BJ (cell line): ENCODE measurements at regions not wholly inside any gene's neighbourhood (a gene's known extent, or its start where the extent isn't known, plus 50 kb on each side); places are given as distances from the start of the nearest gene placed in this dataset.

Experiments used
- CTCF ChIA-PET: fragments of 350-600 bp; formaldehyde crosslinking; extraction: SDS; loops from one replicate; lab custom pipeline; 2021; ENCODE audit warnings: antibody characterized with exemption, inconsistent platforms; lab: Yijun Ruan, JAX
- POLR2A ChIA-PET: fragments of 300-600 bp; sonication (Branson Sonifier 250); formaldehyde crosslinking; extraction: SDS; loops from one replicate; lab custom pipeline; 2021; ENCODE audit warnings: antibody characterized with exemption; lab: Charles Lee
- DNase-seq: peaks from one replicate; pipeline ENCODE4 v3.0.0-alpha.2; 2011; ENCODE audit warnings: low read depth
- H3K27me3 ChIP-seq: 2 replicates; pipeline ENCODE4 v1.6.0; 2011; ENCODE audit warnings: low read length; ENCODE audit not compliant: control insufficient read depth, insufficient read depth
- H3K36me3 ChIP-seq: 2 replicates; pipeline ENCODE4 v1.5.1; 2011; ENCODE audit warnings: low read length; ENCODE audit not compliant: control insufficient read depth, insufficient read depth
- H3K4me3 ChIP-seq: 2 replicates; pipeline ENCODE4 v1.5.1; 2011; ENCODE audit warnings: low read depth, mild to moderate bottlenecking, control low read depth, low read length
- TF ChIP-seq, protein P1 (sequence below): IDR thresholded peaks from 2 replicates; pipeline ENCODE4 v1.5.1; 2011; ENCODE audit warnings: low read depth, mild to moderate bottlenecking, control low read depth, inconsistent platforms, low read length, moderate library complexity; ENCODE audit not compliant: insufficient read depth

DNA sequence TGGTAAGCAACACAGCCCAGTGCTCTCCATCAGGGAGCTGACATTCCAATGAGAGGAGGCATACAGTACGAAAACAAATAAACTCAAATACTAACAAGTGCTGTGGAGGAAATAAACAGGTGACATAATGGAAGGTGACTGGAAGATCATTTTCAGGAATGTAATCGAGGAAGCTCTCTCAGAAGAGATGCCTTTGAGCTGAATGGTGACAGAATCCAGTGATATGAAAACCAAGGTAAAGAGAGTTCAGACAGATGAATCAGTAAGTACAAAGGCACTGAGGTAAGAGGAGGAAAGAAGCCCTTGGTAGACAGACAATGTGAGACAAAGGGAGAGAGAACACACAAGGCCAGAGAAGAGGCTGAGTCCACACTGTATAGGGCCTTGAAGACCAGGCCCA lies 252.1 kb downstream of the LRATD1 start:
- H3K36me3 ChIP-seq: no peaks in the 10 kb centered on the region
- no peak for DNase-seq
- no peak overlapping the region for H3K4me3 ChIP-seq
- H3K27me3 ChIP-seq: no peaks in the 10 kb centered on the region
- ChIA-PET POLR2A (no interaction called here), CTCF (interaction anchor here (0.7 kb wide), 1 partner anchor 1125 kb away, joined by 3 read pairs; no protein-coding TSS in a partner anchor)
- TF ChIP-seq, protein P1, sequence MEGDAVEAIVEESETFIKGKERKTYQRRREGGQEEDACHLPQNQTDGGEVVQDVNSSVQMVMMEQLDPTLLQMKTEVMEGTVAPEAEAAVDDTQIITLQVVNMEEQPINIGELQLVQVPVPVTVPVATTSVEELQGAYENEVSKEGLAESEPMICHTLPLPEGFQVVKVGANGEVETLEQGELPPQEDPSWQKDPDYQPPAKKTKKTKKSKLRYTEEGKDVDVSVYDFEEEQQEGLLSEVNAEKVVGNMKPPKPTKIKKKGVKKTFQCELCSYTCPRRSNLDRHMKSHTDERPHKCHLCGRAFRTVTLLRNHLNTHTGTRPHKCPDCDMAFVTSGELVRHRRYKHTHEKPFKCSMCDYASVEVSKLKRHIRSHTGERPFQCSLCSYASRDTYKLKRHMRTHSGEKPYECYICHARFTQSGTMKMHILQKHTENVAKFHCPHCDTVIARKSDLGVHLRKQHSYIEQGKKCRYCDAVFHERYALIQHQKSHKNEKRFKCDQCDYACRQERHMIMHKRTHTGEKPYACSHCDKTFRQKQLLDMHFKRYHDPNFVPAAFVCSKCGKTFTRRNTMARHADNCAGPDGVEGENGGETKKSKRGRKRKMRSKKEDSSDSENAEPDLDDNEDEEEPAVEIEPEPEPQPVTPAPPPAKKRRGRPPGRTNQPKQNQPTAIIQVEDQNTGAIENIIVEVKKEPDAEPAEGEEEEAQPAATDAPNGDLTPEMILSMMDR: no peak

DNA sequence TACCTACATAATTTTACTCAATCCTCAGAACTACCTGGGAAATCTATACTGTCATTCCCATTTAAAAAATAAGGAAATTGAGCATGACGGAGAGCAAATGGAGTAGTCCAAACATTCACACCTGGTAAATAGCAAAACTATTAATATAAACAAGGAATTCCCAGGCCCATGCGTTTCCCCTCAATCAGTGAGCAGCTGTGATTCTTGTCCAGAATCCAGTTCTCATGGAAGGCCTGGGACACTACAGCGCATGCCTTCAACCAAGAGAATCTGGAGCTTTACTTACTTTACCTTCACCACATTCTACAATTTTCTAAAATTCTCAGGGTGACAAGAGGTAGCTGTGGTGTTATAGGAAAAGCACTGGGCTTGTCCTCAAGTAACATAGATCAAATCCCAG lies 259.0 kb downstream of the LRATD1 start:
- POLR2A ChIA-PET: no interaction called here

DNA sequence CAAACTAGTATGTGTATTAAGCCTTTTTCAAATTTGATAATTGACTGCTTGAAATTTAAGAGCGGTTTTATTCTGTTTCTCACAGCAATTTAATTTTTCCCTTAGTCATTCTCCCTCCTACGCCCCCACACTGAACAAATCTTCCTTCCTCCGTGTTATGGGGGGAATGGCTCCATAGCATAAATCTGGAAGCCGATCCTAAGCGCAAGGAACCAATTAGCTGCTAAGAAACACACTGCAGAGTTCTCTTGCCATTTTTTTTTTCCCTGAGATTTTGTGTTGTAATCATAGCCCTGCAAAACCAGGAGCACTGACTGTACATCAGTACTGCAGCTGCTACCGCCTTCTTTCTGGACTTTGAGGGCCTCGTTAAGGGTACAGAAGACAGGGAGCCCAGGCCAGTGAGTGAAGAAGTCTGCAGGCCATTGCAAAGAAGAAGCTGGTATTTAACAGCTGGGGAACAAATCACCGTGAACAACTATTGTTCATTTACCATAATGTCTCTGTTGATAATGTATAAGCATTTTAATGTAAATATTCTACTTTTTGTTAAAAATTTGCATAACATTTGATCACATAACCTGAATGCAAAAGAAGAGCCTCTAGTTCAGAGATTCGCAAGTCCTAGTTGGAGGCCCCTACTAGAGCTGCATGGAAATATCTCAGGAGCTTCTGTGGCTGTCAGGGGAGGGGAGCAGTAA lies 264.0 kb downstream of the LRATD1 start:
- POLR2A ChIA-PET: no interaction called here
- no peaks in the 10 kb centered on the region for H3K27me3 ChIP-seq
- no peak overlapping the region for H3K4me3 ChIP-seq
- TF ChIP-seq, protein P1: no peak
- CTCF ChIA-PET: no interaction called here
- no peaks in the 10 kb centered on the region for H3K36me3 ChIP-seq
- no peak for DNase-seq

More for the DNA sequence above, 259.0 kb downstream of the LRATD1 start:
- H3K27me3 ChIP-seq: no peaks in the 10 kb centered on the region
- no peak for DNase-seq
- TF ChIP-seq, protein P1: no peak
- CTCF ChIA-PET: no interaction called here
- H3K4me3 ChIP-seq: no peak overlapping the region
- no peaks in the 10 kb centered on the region for H3K36me3 ChIP-seq

DNA sequence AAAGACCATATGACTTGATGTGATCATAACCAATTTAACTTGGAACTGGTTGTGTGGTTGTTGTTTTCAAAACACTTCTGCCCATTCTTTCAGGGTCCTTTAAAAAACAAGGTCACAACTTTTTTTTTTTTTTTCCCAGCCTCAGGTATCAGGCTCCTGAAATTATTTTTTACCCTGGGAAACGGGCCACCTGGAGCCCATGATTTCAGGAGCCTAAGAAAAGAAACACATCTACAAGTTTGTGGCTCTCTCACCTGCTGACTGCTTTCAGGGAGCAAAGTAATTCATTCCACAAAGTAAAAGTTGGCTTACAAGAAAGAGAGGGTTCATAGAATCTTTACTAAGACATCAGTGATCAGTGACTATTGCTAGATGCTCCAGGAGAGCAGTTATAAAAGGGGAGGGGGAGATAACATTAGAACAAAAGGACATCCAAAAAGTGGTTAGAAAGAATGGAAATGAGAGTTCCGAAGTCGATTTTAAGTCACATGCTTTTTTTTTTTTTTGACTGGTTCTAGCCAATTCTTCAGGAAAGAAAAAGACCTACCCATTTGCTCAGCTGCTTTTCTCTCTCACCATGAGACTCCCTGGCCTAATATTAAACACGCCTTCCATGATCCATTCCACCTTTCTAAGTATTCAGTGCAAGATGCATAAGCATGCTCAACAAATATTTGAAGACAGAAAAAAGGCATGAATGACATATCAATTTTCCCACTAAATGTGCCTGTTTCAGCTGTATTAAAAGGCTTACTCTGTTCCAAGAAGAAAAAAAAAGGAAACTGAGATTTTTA lies 267.3 kb downstream of the LRATD1 start:
- TF ChIP-seq, protein P1: no peak
- Histone ChIP-seq H3K36me3 (no peaks in the 10 kb centered on the region), H3K4me3 (no peak overlapping the region), H3K27me3 (no peaks in the 10 kb centered on the region)
- CTCF ChIA-PET: no interaction called here
- POLR2A ChIA-PET: no interaction called here
- no peak for DNase-seq

DNA sequence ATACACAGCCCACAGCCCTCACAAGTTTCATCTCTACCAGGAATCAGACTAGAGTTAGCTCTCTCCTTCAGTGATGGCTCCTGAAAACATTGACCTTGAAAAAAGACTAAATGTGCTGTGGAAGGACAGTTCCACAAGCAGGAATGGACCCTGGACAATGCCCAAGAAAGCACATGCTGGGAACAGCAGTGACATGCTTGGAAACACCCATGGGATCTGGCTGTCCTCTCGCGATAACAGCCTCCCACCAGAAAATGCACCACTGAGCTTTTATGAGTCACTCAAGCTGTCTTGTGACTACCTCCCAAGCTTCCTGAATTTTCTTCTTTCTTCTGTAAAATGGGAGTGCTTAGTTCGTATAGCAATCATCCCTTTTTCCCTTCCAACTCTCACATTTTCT lies 269.2 kb downstream of the LRATD1 start:
- TF ChIP-seq, protein P1: no peak
- Histone ChIP-seq H3K36me3 (no peaks in the 10 kb centered on the region), H3K27me3 (no peaks in the 10 kb centered on the region), H3K4me3 (no peak overlapping the region)
- CTCF ChIA-PET: no interaction called here
- POLR2A ChIA-PET: no interaction called here
- no peak for DNase-seq
